ENCODE measurements at regions not wholly inside any gene's neighbourhood (a gene's known extent, or its start where the extent isn't known, plus 50 kb on each side); places are given as distances from the start of the nearest gene placed in this dataset.

GRCh38 chr6:167509853-167510220 is 185.0 kb downstream of the TTLL2 start:
- no peak for TF ChIP-seq CTCF (IDR thresholded peaks at IDR 0.05)
- Histone ChIP-seq H3K27ac (no peak overlapping the region), H3K4me3 (no peak overlapping the region), H3K36me3 (no peaks in the 10 kb centered on the region), H3K4me1 (no peaks in the 10 kb centered on the region), H3K27me3 (peaks cover 0 to 11% of the 10 kb centered on the region in 2 donors), H3K9me3 (no peaks in the 10 kb centered on the region)
- DNase-seq: no peak
- intact Hi-C loops (cut with DNase I; ENCODE audit: low total_unique reads): no loop called here

- no peak for DNase-seq
- H3K9me3 ChIP-seq: no peaks in the 10 kb centered on the region
- no peaks in the 10 kb centered on the region for H3K4me1 ChIP-seq
- TF ChIP-seq CTCF (IDR thresholded peaks at IDR 0.05): no peak
- no peak overlapping the region for H3K4me3 ChIP-seq
- intact Hi-C loops (cut with DNase I; ENCODE audit: low total_unique reads): no loop called here
- peaks cover 0 to 11% of the 10 kb centered on the region in 2 donors for H3K27me3 ChIP-seq
- H3K27ac ChIP-seq: no peak overlapping the region
- H3K36me3 ChIP-seq: no peaks in the 10 kb centered on the region
These were observed 185.8 kb downstream of the TTLL2 start for GRCh38 chr6:167510648-167511047.

GRCh38 chr6:167512696-167513375 is 187.9 kb downstream of the TTLL2 start:
- H3K9me3 ChIP-seq: no peaks in the 10 kb centered on the region
- DNase-seq: no peak
- H3K27me3 ChIP-seq: peaks cover 0 to 11% of the 10 kb centered on the region in 2 donors
- no peak overlapping the region for H3K4me3 ChIP-seq
- no peak overlapping the region for H3K27ac ChIP-seq
- H3K36me3 ChIP-seq: no peaks in the 10 kb centered on the region
- no peak for TF ChIP-seq CTCF (IDR thresholded peaks at IDR 0.05)
- intact Hi-C loops (cut with DNase I; ENCODE audit: low total_unique reads): no loop called here
- no peaks in the 10 kb centered on the region for H3K4me1 ChIP-seq

GRCh38 chr6:167513778-167514177 is 188.9 kb downstream of the TTLL2 start:
- no peak overlapping the region for H3K27ac ChIP-seq

GRCh38 chr6:167514524-167514923 is 189.6 kb downstream of the TTLL2 start:
- H3K4me1 ChIP-seq: no peaks in the 10 kb centered on the region
- intact Hi-C loops (cut with DNase I; ENCODE audit: low total_unique reads): no loop called here
- TF ChIP-seq CTCF (IDR thresholded peaks at IDR 0.05): no peak

More at GRCh38 chr6:167513778-167514177, 188.9 kb downstream of the TTLL2 start:
- no peak for TF ChIP-seq CTCF (IDR thresholded peaks at IDR 0.05)
- Histone ChIP-seq H3K36me3 (no peaks in the 10 kb centered on the region), H3K27me3 (peaks cover 0 to 11% of the 10 kb centered on the region in 2 donors), H3K4me3 (no peak overlapping the region), H3K4me1 (no peaks in the 10 kb centered on the region), H3K9me3 (no peaks in the 10 kb centered on the region)
- no peak for DNase-seq
- intact Hi-C loops (cut with DNase I; ENCODE audit: low total_unique reads): no loop called here

More at GRCh38 chr6:167514524-167514923, 189.6 kb downstream of the TTLL2 start:
- DNase-seq: no peak
- Histone ChIP-seq H3K4me3 (no peak overlapping the region), H3K36me3 (no peaks in the 10 kb centered on the region), H3K9me3 (no peaks in the 10 kb centered on the region), H3K27ac (no peak overlapping the region), H3K27me3 (peaks cover 0 to 7% of the 10 kb centered on the region in 2 donors)
